Adrenal gland (tissue), 9 donors: ENCODE measurements at regions not wholly inside any gene's neighbourhood (a gene's known extent, or its start where the extent isn't known, plus 50 kb on each side); places are given as distances from the start of the nearest gene placed in this dataset.

Experiments used
- DNase-seq, 7 donors: peaks; one replicate each; pipeline ENCODE4 v3.0.0-alpha.2; 2019 to 2020
- H3K27ac ChIP-seq, 5 donors: fragments of 200-600 bp; sonication (generic) in 4 of 5; 1 replicate in 3 of 5; 2 replicates in 2 of 5; pipeline versions ENCODE4 v1.5.1 to v1.8.0; 2016 to 2020; ENCODE audit warnings: mild to moderate bottlenecking in 1 of 5
- H3K27me3 ChIP-seq: fragments of 200-600 bp; 2 replicates; pipeline ENCODE4 v1.8.0; 2021
- H3K36me3 ChIP-seq, 2 donors: fragments of 200-600 bp; replicated peaks in 1 of 2; 1 replicate in 1 of 2; 2 replicates in 1 of 2; pipeline versions ENCODE4 v1.5.1 to v1.8.0; 2018 to 2022
- H3K4me1 ChIP-seq, 2 donors: fragments of 200-600 bp; replicated peaks in 1 of 2; 1 replicate in 1 of 2; 2 replicates in 1 of 2; pipeline versions ENCODE4 v1.5.1 to v1.8.0; 2018 to 2021
- H3K4me3 ChIP-seq, 4 donors: fragments of 200-600 bp; sonication (generic) in 3 of 4; one replicate each; pipeline ENCODE4 v1.5.1; 2016 to 2018
- H3K9me3 ChIP-seq, 3 donors: fragments of 200-600 bp; sonication (generic) in 1 of 3; replicated peaks in 1 of 3; 1 replicate in 2 of 3; 2 replicates in 1 of 3; pipeline versions ENCODE4 v1.5.1 to v1.8.0; 2016 to 2021
- CTCF ChIP-seq, 6 experiments: fragments of 450-650 bp in 4 of 6; fragments of 200-600 bp in 2 of 6; sonication (generic) in 1 of 6; IDR thresholded peaks; 1 replicate in 5 of 6; 2 replicates in 1 of 6; pipeline versions ENCODE4 v1.5.1 to v1.8.0; 2016 to 2021; ENCODE audit warnings: antibody characterized with exemption in 6 of 6, mild to moderate bottlenecking in 2 of 6, moderate library complexity in 1 of 6
- POLR2A ChIP-seq, 2 donors: fragments of 450-650 bp; IDR thresholded peaks; one replicate each; pipeline ENCODE4 v1.6.1; 2017; ENCODE audit warnings: antibody characterized with exemption in 2 of 2, mild to moderate bottlenecking in 2 of 2, moderate library complexity in 1 of 2
- WGBS, 4 donors: extraction: QIAGEN DNeasy Blood & Tissue Kit in 2 of 4; methylation state at CpG; one replicate each; pipeline versions ENCODE4 v1.1.5 to v1.1.7; 2013 to 2017; 5-methylcytosine and 5-hydroxymethylcytosine counted together
- intact Hi-C, 2 donors: fragments of 100-400 bp; cut with DNase I; formaldehyde crosslinking; loops; one replicate each; pipeline versions ENCODE4 v1.14.1 to v1.15.0; 2022 to 2023
- donor health status: healthy with polysubstance abuse.
- donor health status: Bipolar disorder and iron deficiency.
- donor health status: DM: yes; HTN: yes; CAD: no.
- donor health status: DM: no; HTN: no; CAD: no.
- donor health status: DM: no; HTN: no; CAD: no.

GRCh38 chr2:64260093-64260803 lies 116.0 kb upstream of the PELI1 start:
- H3K9me3 ChIP-seq = no peaks in the 10 kb centered on the region
- H3K4me1 ChIP-seq = peaks cover 3 to 23% of the 10 kb centered on the region in 2 donors
- no peak for DNase-seq
- no peaks in the 10 kb centered on the region for H3K36me3 ChIP-seq
- no peaks in the 10 kb centered on the region for H3K27me3 ChIP-seq
- H3K4me3 ChIP-seq = no peak overlapping the region
- no peak for TF ChIP-seq POLR2A (IDR thresholded peaks at IDR 0.05)
- TF ChIP-seq CTCF (IDR thresholded peaks at IDR 0.05) = no peak
- H3K27ac ChIP-seq = peak overlapping the region in 4 of 5 donors; percentile 6 to 86 (median 69)
- 78 to 85% (median 82%) methylated on average over 6 of the region's 6 CpGs for WGBS, 4 donors
- intact Hi-C loops = no loop called here

GRCh38 chr2:64260817-64261216 lies 116.6 kb upstream of the PELI1 start:
- no peaks in the 10 kb centered on the region for H3K27me3 ChIP-seq
- TF ChIP-seq POLR2A (IDR thresholded peaks at IDR 0.05) (no peak), CTCF (IDR thresholded peaks at IDR 0.05) (no peak)
- no peaks in the 10 kb centered on the region for H3K36me3 ChIP-seq
- H3K4me3 ChIP-seq = no peak overlapping the region
- peaks cover 3 to 23% of the 10 kb centered on the region in 2 donors for H3K4me1 ChIP-seq
- peak; percentile 44 to 87 (median 65) for DNase-seq
- peak overlapping the region; percentile 6 to 86 (median 62) for H3K27ac ChIP-seq
- intact Hi-C loops = no loop called here
- H3K9me3 ChIP-seq = no peaks in the 10 kb centered on the region
- 39 to 52% (median 50%) methylated on average over 9 of the region's 9 CpGs for WGBS, 4 donors

- no peaks in the 10 kb centered on the region for H3K9me3 ChIP-seq
- no peak overlapping the region for H3K4me3 ChIP-seq
- H3K4me1 ChIP-seq = peaks cover 3 to 23% of the 10 kb centered on the region in 2 donors
- TF ChIP-seq CTCF (IDR thresholded peaks at IDR 0.05) = no peak
- TF ChIP-seq POLR2A (IDR thresholded peaks at IDR 0.05) = no peak
- no peaks in the 10 kb centered on the region for H3K27me3 ChIP-seq
- no peaks in the 10 kb centered on the region for H3K36me3 ChIP-seq
- WGBS, 4 donors = 31 to 57% (median 50%) methylated on average over 3 of the region's 3 CpGs
- H3K27ac ChIP-seq = peak overlapping the region in 3 of 5 donors; percentile 25 to 86 (median 76)
- peak in 5 of 7 donors; percentile 25 to 77 (median 37) for DNase-seq
- intact Hi-C loops = no loop called here
Observed at GRCh38 chr2:64262071-64262470, 117.9 kb upstream of the PELI1 start.

GRCh38 chr2:64262816-64263215 lies 118.6 kb upstream of the PELI1 start:
- intact Hi-C loops = no loop called here
- peaks cover 3 to 24% of the 10 kb centered on the region in 2 donors for H3K4me1 ChIP-seq
- 77 to 93% (median 92%) methylated on average over 2 to 3 of the region's 3 CpGs for WGBS, 4 donors
- no peaks in the 10 kb centered on the region for H3K9me3 ChIP-seq
- no peak overlapping the region for H3K4me3 ChIP-seq
- H3K27ac ChIP-seq = peak overlapping the region in 2 of 5 donors; percentile 76 to 86
- no peak for DNase-seq
- no peaks in the 10 kb centered on the region for H3K27me3 ChIP-seq
- no peak for TF ChIP-seq POLR2A (IDR thresholded peaks at IDR 0.05)
- no peak for TF ChIP-seq CTCF (IDR thresholded peaks at IDR 0.05)
- H3K36me3 ChIP-seq = no peaks in the 10 kb centered on the region
